Endothelial cell of umbilical vein (primary cell): ENCODE measurements at regions not wholly inside any gene's neighbourhood (a gene's known extent, or its start where the extent isn't known, plus 50 kb on each side); places are given as distances from the start of the nearest gene placed in this dataset.

Experiments used
- BruUV-seq: library from RNA; stranded (reverse); fragments of 400-500 nt; replicated peaks from 2 replicates; lab custom pipeline; 2021; lab: Mats Ljungman, UMichigan
- CTCF ChIA-PET: fragments of 300-600, 350-600 bp; sonication (Branson Sonifier 250); formaldehyde crosslinking; loops from one replicate; lab custom pipeline; 2021; ENCODE audit warnings: antibody characterized with exemption, inconsistent platforms; lab: Charles Lee
- POLR2A ChIA-PET: fragments of 300-600, 350-600 bp; sonication (Branson Sonifier 250); formaldehyde crosslinking; loops from one replicate; lab custom pipeline; 2021; ENCODE audit warnings: antibody characterized with exemption, inconsistent platforms; lab: Charles Lee
- DNase-seq: peaks from one replicate; pipeline ENCODE4 v3.0.0-alpha.2; 2011; ENCODE audit warnings: low read depth, low spot score
- FAIRE-seq: peaks from 2 replicates; lab custom pipeline; 2011; peaks lifted over from hg19 to GRCh38; lab: Jason Lieb, UNC
- H2AFZ ChIP-seq: 2 replicates; pipeline ENCODE4 v1.6.0; 2012; ENCODE audit warnings: low read depth, low read length, control low read depth, inconsistent platforms
- H3K27ac ChIP-seq: 2 replicates; pipeline ENCODE4 v1.5.1; 2011; ENCODE audit warnings: low read depth, mild to moderate bottlenecking, control low read depth, low read length, moderate library complexity; ENCODE audit not compliant: insufficient read depth
- H3K27me3 ChIP-seq, 2 experiments: 2 replicates each; pipeline versions ENCODE4 v1.6.0 to v1.6.1; 2011; ENCODE audit warnings: low read length in 2 of 2, mixed read lengths in 1 of 2; ENCODE audit not compliant: control insufficient read depth in 2 of 2, insufficient read depth in 2 of 2
- H3K36me3 ChIP-seq, 2 experiments: 2 replicates in 1 of 2; 3 replicates in 1 of 2; pipeline ENCODE4 v1.5.1; 2011; ENCODE audit warnings: low read length in 2 of 2, mild to moderate bottlenecking in 1 of 2, moderate library complexity in 1 of 2; ENCODE audit not compliant: control insufficient read depth in 2 of 2, insufficient read depth in 2 of 2; ENCODE audit errors: extremely low read depth in 1 of 2
- H3K4me1 ChIP-seq: 3 replicates; pipeline ENCODE4 v1.5.1; 2011; ENCODE audit warnings: mild to moderate bottlenecking, low read length; ENCODE audit not compliant: control insufficient read depth, insufficient read depth; ENCODE audit errors: extremely low read depth
- H3K4me2 ChIP-seq: 2 replicates; pipeline ENCODE4 v1.6.1; 2011; ENCODE audit warnings: low read length, control low read depth, mixed read lengths; ENCODE audit not compliant: insufficient read depth
- H3K4me3 ChIP-seq, 3 experiments: fragments of 200-600 bp in 1 of 3; sonication (generic), shearing (Covaris generic) in 1 of 3; replicated peaks in 1 of 3; 2 replicates each; pipeline ENCODE4 v1.5.1; 2011 to 2016; ENCODE audit warnings: control low read depth in 3 of 3, low read length in 3 of 3, mild to moderate bottlenecking in 2 of 3, inconsistent platforms in 1 of 3, low read depth in 1 of 3, moderate library complexity in 1 of 3; ENCODE audit not compliant: insufficient read depth in 1 of 3
- H3K79me2 ChIP-seq: 2 replicates; pipeline ENCODE4 v1.6.0; 2012; ENCODE audit warnings: low read length, inconsistent platforms; ENCODE audit not compliant: control insufficient read depth, insufficient read depth
- H3K9ac ChIP-seq: replicated peaks from 2 replicates; pipeline ENCODE3; 2011; ENCODE audit warnings: low read length, control low read depth; ENCODE audit not compliant: insufficient read depth; ENCODE audit errors: extremely low read depth
- H3K9me1 ChIP-seq: replicated peaks from 3 replicates; pipeline ENCODE4 v1.6.0; 2011; ENCODE audit warnings: mild to moderate bottlenecking, low read length; ENCODE audit not compliant: control insufficient read depth, insufficient read depth; ENCODE audit errors: extremely low read depth
- H3K9me3 ChIP-seq: replicated peaks from 2 replicates; pipeline ENCODE4 v1.5.1; 2012; ENCODE audit warnings: low read length, inconsistent platforms; ENCODE audit not compliant: control insufficient read depth, insufficient read depth
- H4K20me1 ChIP-seq: replicated peaks from 2 replicates; pipeline ENCODE3; 2011; ENCODE audit warnings: mild to moderate bottlenecking, low read length; ENCODE audit not compliant: control insufficient read depth, insufficient read depth; ENCODE audit errors: extremely low read depth
- CTCF ChIP-seq, 2 donors: IDR thresholded peaks; 1 replicate in 1 of 2; 2 replicates in 1 of 2; pipeline ENCODE4 v1.5.1; 2011; ENCODE audit warnings: low read length in 2 of 2, mild to moderate bottlenecking in 2 of 2, moderate library complexity in 2 of 2, control low read depth in 1 of 2, inconsistent platforms in 1 of 2, low read depth in 1 of 2; ENCODE audit not compliant: insufficient read depth in 1 of 2; ENCODE audit errors: extremely low read depth in 1 of 2
- EZH2 ChIP-seq: IDR thresholded peaks from 2 replicates; pipeline ENCODE4 v1.6.1; 2012; ENCODE audit warnings: borderline replicate concordance, low read depth, mild to moderate bottlenecking, moderate library complexity, low read length, inconsistent platforms; ENCODE audit not compliant: severe bottlenecking
- FOS ChIP-seq: IDR thresholded peaks from 2 replicates; pipeline ENCODE4 v1.6.1; 2011; ENCODE audit warnings: mild to moderate bottlenecking, low read length, moderate library complexity, borderline replicate concordance; ENCODE audit not compliant: insufficient read depth
- GATA2 ChIP-seq: IDR thresholded peaks from 2 replicates; pipeline ENCODE4 v1.7.0; 2011; ENCODE audit warnings: low read depth, mild to moderate bottlenecking, moderate library complexity, mixed read lengths, low read length; ENCODE audit not compliant: insufficient read length, insufficient read depth
- JUN ChIP-seq: IDR thresholded peaks from 2 replicates; pipeline ENCODE4 v1.6.1; 2011; ENCODE audit warnings: borderline replicate concordance, low read depth; ENCODE audit not compliant: insufficient read length, insufficient read depth
- MYC ChIP-seq: IDR thresholded peaks from one replicate; pipeline ENCODE4 v1.6.1; 2011; ENCODE audit warnings: mild to moderate bottlenecking, low read depth, low read length
- POLR2A ChIP-seq: IDR thresholded peaks from 2 replicates; pipeline ENCODE4 v1.6.1; 2012; ENCODE audit warnings: low read depth, mild to moderate bottlenecking, control low read depth, low read length
- POLR2AphosphoS5 ChIP-seq: IDR thresholded peaks from 2 replicates; pipeline ENCODE4 v1.6.1; 2012; ENCODE audit warnings: low read depth, mild to moderate bottlenecking, control low read depth, low read length, moderate library complexity; ENCODE audit not compliant: insufficient read depth
- dilution Hi-C: fragments of 300-500 bp; cut with MboI; formaldehyde crosslinking; loops from one replicate; pipeline ENCODE4 v1.15.0; 2019; ENCODE audit warnings: low sequenced_read_pairs; ENCODE audit not compliant: extremely low pct_ligation_motif_present
- intact Hi-C: fragments of 100-400 bp; cut with micrococcal nuclease; formaldehyde crosslinking; loops from one replicate; pipeline ENCODE4 v1.10.0; 2022
- TF ChIP-seq, protein P1 (sequence below): IDR thresholded peaks from 2 replicates; pipeline ENCODE4 v1.6.1; 2011; ENCODE audit not compliant: insufficient read depth, insufficient read length

DNA sequence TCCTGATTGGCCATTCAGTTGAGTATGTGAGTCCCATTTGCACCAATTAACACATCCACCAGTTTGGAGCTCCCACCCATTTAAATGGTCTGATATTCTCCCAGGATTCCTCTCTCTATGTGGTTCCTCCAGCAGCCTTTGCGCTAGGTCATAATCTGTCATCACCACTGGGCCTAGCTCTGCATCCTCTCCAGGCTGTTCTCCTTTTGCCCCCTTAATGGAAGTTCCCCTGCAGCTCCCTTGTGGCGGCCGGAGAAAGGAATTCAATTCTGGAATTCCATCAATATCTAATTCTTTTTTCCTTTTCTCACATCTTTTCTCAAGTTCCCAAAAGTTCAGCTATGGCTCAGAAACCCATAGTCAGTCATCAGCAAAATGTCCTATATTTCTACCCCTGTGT lies 2184.4 kb upstream of the AGA start:
- H2AFZ ChIP-seq, result no peak overlapping the region
- POLR2A ChIA-PET, result no interaction called here
- intact Hi-C loops (no loop called here), dilution Hi-C loops (no loop called here)
- no TSS peak for BruUV-seq
- peaks cover 5% of the 10 kb centered on the region for H3K9me3 ChIP-seq
- H3K27me3 ChIP-seq, result no peaks in the 10 kb centered on the region
- H3K4me2 ChIP-seq, result no peak overlapping the region
- no peak for DNase-seq
- H3K4me1 ChIP-seq, result no peaks in the 10 kb centered on the region
- H3K9ac ChIP-seq, result no peak overlapping the region
- H3K4me3 ChIP-seq, result no peak overlapping the region
- CTCF ChIA-PET, result no interaction called here
- no peak overlapping the region for H3K27ac ChIP-seq
- no peaks in the 10 kb centered on the region for H4K20me1 ChIP-seq
- no peak for FAIRE-seq
- H3K9me1 ChIP-seq, result no peaks in the 10 kb centered on the region
- no peaks in the 10 kb centered on the region for H3K36me3 ChIP-seq
- TF ChIP-seq POLR2AphosphoS5 (no peak), CTCF (IDR thresholded peaks at IDR 0.05; ENCODE audit: extremely low read depth in 1 of 2, insufficient read depth in 1 of 2, low read depth in 1 of 2, low read length in 2 of 2) (no peak), POLR2A (no peak), FOS (no peak), MYC (no peak), GATA2 (no peak), EZH2 (no peak), JUN (no peak)
- TF ChIP-seq, protein P1, sequence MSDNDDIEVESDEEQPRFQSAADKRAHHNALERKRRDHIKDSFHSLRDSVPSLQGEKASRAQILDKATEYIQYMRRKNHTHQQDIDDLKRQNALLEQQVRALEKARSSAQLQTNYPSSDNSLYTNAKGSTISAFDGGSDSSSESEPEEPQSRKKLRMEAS, result no peak
- no peaks in the 10 kb centered on the region for H3K79me2 ChIP-seq
